Sciatic nerve (tissue), 2 donors: ENCODE measurements at regions not wholly inside any gene's neighbourhood (a gene's known extent, or its start where the extent isn't known, plus 50 kb on each side); places are given as distances from the start of the nearest gene placed in this dataset.
A peak's percentile ranks its signal among the peaks of the same experiment; 100 is the strongest.

ENCODE experiments used
- ATAC-seq: fragments of 200-7000 bp; cut with Tn5 transposase; one replicate; pipeline ENCODE4 v1.9.1; 2020; ENCODE audit warnings: mild to moderate bottlenecking, moderate library complexity
- DNase-seq: peaks from one replicate; pipeline ENCODE4 v3.0.0-alpha.2; 2020; ENCODE audit warnings: low spot score
- intact Hi-C: fragments of 100-400 bp; cut with DNase I; formaldehyde crosslinking; loops from one replicate; pipeline ENCODE4 v1.14.2; 2022
- donor health status: DM: no; HTN: no; CAD: no.
- donor health status: DM: no; HTN: no; CAD: no.

- intact Hi-C loops = no loop called here
- no peak for DNase-seq
- ATAC-seq = no peak
Observed at GRCh38 chr7:41910940-41911600, 208.2 kb upstream of the INHBA start.

GRCh38 chr7:41907444-41907843 lies 204.6 kb upstream of the INHBA start:
- intact Hi-C loops = no loop called here
- DNase-seq (no peak), ATAC-seq (no peak)

- DNase-seq (no peak), ATAC-seq (no peak)
- intact Hi-C loops = no loop called here
Observed at GRCh38 chr7:41900532-41900931, 197.6 kb upstream of the INHBA start.

- DNase-seq (no peak), ATAC-seq (no peak)
- intact Hi-C loops = no loop called here
Observed at GRCh38 chr7:41899823-41900433, 197.0 kb upstream of the INHBA start.

GRCh38 chr7:41893656-41894055 lies 190.8 kb upstream of the INHBA start:
- no peak for DNase-seq
- ATAC-seq = no peak
- intact Hi-C loops = no loop called here

- DNase-seq = no peak
- intact Hi-C loops = no loop called here
- ATAC-seq = no peak
Observed at GRCh38 chr7:41892356-41893100, 189.6 kb upstream of the INHBA start.

GRCh38 chr7:41891950-41892349 lies 189.1 kb upstream of the INHBA start:
- ATAC-seq (no peak), DNase-seq (no peak)
- intact Hi-C loops = no loop called here

GRCh38 chr7:41890631-41891274 lies 187.9 kb upstream of the INHBA start:
- ATAC-seq (peak; percentile 14), DNase-seq (no peak)
- intact Hi-C loops = no loop called here

DNA sequence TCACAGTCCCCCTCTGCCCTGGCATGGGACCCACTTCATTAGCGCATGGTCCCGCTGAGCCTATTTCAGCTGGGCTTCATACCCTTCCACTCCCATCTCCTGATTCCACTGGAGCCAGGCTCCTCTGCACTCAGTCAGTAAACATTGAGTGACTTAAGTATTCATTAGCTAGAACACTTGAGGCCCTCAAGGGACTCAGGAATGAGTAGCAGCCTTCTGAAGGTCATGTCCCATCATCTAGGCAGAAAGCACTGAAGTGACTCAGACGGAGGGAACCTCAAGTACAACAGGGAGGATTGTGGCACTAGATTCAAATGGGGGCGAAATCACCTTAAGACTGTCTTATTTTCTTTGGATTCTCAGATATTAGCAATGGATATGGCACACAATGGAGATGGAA lies 186.6 kb upstream of the INHBA start:
- intact Hi-C loops = no loop called here
- DNase-seq (no peak), ATAC-seq (no peak)

- intact Hi-C loops = no loop called here
- ATAC-seq = no peak
Observed at GRCh38 chr7:41889040-41889439, 186.2 kb upstream of the INHBA start.

GRCh38 chr7:41887416-41887815 lies 184.5 kb upstream of the INHBA start:
- ATAC-seq = no peak
- no peak for DNase-seq
- intact Hi-C loops = no loop called here

More at GRCh38 chr7:41889040-41889439, 186.2 kb upstream of the INHBA start:
- DNase-seq = no peak

DNA sequence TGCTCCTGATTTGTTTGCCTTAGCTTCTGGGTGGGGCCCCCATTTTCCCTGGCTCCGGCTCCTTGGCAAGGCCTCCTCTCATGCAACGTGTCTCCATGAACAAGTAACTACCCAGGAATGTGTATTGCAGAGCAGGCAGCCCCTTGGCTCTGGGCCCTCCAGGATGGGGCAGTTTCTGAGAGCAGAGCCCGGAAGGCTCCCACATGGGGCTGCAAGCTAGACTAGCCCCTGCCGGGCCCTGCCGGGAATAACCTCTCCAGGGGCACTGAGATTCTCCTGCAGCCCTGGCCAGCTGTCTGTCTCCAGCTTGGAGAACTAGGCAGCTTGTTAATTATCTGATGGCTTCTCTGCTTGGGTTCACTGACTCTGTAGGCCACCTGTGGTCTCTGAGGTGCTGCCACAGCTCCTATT lies 184.0 kb upstream of the INHBA start:
- intact Hi-C loops = no loop called here
- ATAC-seq = peak; percentile 67
- DNase-seq = peak; percentile 73

- intact Hi-C loops = no loop called here
- DNase-seq = peak; percentile 70
- peak; percentile 83 for ATAC-seq
Observed at GRCh38 chr7:41886262-41886900, 183.5 kb upstream of the INHBA start.

DNA sequence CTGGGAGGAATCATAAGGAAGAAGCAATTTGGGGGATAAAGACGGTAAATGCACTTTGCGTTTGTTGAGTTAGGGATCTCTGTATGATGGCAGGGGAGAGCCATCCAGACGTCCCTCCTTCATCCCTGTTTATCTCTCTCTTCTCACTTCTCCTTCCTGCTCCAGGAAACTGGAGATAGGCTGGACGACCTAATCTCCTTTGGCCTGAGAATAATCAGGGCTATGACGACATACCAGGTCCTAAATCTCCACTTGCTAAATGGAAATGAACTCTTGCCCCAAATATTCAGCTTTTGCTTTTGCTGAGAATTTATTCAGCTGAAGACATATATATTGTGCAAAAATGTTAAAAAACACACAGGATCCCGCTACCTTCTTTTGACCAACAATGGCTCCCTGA lies 182.9 kb upstream of the INHBA start:
- intact Hi-C loops = no loop called here
- ATAC-seq = no peak
- DNase-seq = no peak

GRCh38 chr7:41885078-41885477 lies 182.2 kb upstream of the INHBA start:
- DNase-seq (no peak), ATAC-seq (no peak)
- intact Hi-C loops = no loop called here

GRCh38 chr7:41882745-41883420 lies 180.0 kb upstream of the INHBA start:
- no peak for ATAC-seq
- intact Hi-C loops = no loop called here
- no peak for DNase-seq

DNA sequence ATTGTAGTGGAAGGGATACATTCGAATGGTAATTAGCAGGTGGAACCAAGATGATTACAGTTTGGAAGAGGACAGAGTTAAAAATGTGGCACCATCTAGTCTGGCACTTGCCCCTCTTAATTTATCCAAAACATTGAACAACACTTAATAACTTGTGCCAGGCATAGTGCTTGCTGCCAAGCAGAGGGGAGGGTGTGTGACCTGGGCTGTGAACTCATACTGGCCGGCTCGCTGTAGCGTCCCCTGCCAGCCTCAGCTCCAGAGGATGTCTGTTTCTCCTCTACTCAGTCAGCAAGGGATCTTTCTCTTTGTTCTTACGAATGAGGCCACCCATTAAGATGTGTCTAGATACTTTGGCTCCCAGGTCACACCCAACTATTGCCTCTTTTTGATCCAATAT lies 179.4 kb upstream of the INHBA start:
- intact Hi-C loops = no loop called here
- DNase-seq (no peak), ATAC-seq (no peak)

GRCh38 chr7:41881331-41882130 lies 178.6 kb upstream of the INHBA start:
- DNase-seq (peak; percentile 71), ATAC-seq (peak; percentile 68)
- intact Hi-C loops = no loop called here
